ENCODE measurements at regions not wholly inside any gene's neighbourhood (a gene's known extent, or its start where the extent isn't known, plus 50 kb on each side); places are given as distances from the start of the nearest gene placed in this dataset.

- Histone ChIP-seq H2BK120ac (replicated peaks; ENCODE audit: low read depth, low read length) (no peak overlapping the region), H3K9me3 (ENCODE audit: insufficient read depth in 2 of 2, low read depth in 1 of 2, low read length in 1 of 2) (no peaks in the 10 kb centered on the region), H2BK12ac (ENCODE audit: low read depth, low read length) (no peak overlapping the region), H3K23me2 (ENCODE audit: low read depth, low read length) (no peaks in the 10 kb centered on the region), H3K4ac (replicated peaks; ENCODE audit: insufficient read length, low read depth, low read length) (no peak overlapping the region), H3K9ac (replicated peaks in 1 of 4; ENCODE audit: extremely low read depth in 1 of 4, low read depth in 3 of 4, low read length in 3 of 4) (no peak overlapping the region), H3K4me1 (replicated peaks in 1 of 4; ENCODE audit: control insufficient read depth in 3 of 4, insufficient read depth in 4 of 4, low read length in 3 of 4) (no peaks in the 10 kb centered on the region), H3K23ac (ENCODE audit: insufficient read length) (no peak overlapping the region), H4K5ac (ENCODE audit: insufficient read length, low read depth, low read length) (no peak overlapping the region), H4K20me1 (replicated peaks in 1 of 2; ENCODE audit: control insufficient read depth in 1 of 2, insufficient read depth in 2 of 2, low read length in 2 of 2) (no peaks in the 10 kb centered on the region), H4K91ac (replicated peaks; ENCODE audit: insufficient read length, low read length) (no peak overlapping the region), H2AFZ (ENCODE audit: low read length) (no peak overlapping the region), H3K14ac (ENCODE audit: insufficient read length) (no peak overlapping the region), H3K56ac (replicated peaks; ENCODE audit: insufficient read length, low read depth, low read length) (no peak overlapping the region), H2AK5ac (ENCODE audit: low read depth, low read length) (no peak overlapping the region), H3K4me3 (ENCODE audit: extremely low read depth in 1 of 4, insufficient read depth in 2 of 4, low read depth in 3 of 4, low read length in 4 of 4) (no peak overlapping the region), H2BK15ac (ENCODE audit: low read length) (no peak overlapping the region), H3K18ac (ENCODE audit: extremely low read depth, low read length) (no peak overlapping the region), H3K79me1 (ENCODE audit: low read depth, low read length) (no peaks in the 10 kb centered on the region), H3K79me2 (ENCODE audit: control insufficient read depth in 1 of 2, insufficient read depth in 2 of 2, low read length in 2 of 2) (no peaks in the 10 kb centered on the region), H2BK20ac (ENCODE audit: low read length) (no peak overlapping the region), H3K4me2 (ENCODE audit: insufficient read depth in 1 of 2, low read depth in 2 of 2, low read length in 2 of 2) (no peak overlapping the region), H2BK5ac (ENCODE audit: low read depth, low read length) (no peak overlapping the region), H3K27me3 (replicated peaks in 1 of 4; ENCODE audit: control insufficient read depth in 3 of 4, extremely low read depth in 1 of 4, insufficient read depth in 3 of 4, low read length in 3 of 4) (no peaks in the 10 kb centered on the region), H4K8ac (ENCODE audit: extremely low read depth, insufficient read depth, low read length) (no peak overlapping the region), H3K36me3 (ENCODE audit: control insufficient read depth in 2 of 4, insufficient read depth in 4 of 4, low read length in 3 of 4) (no peaks in the 10 kb centered on the region), H3K27ac (ENCODE audit: low read depth, low read length) (no peak overlapping the region)
- no peak for FAIRE-seq
- no peak for DNase-seq (ENCODE audit: low read depth in 1 of 2, low spot score in 2 of 2)
- WGBS, 2 experiments (ENCODE audit: extremely low coverage in 1 of 2, insufficient coverage in 1 of 2, insufficient read length in 1 of 2, insufficient replicate concordance in 2 of 2, low coverage in 1 of 2, low lambda C conversion rate in 2 of 2, missing lambda C conversion rate in 1 of 2) = 93% methylated on average over 2 of the region's 2 CpGs; no CpG with 5 or more reads in 1 of the 2 experiments
- CTCF ChIA-PET (ENCODE audit: partially characterized antibody) = interaction anchor here (0.8 kb wide), 1 partner anchor 789 kb away, joined by 3 read pairs; no protein-coding TSS in a partner anchor
- POLR2A ChIA-PET (ENCODE audit: partially characterized antibody) = no interaction called here
- TF ChIP-seq TAF1 (IDR thresholded peaks at IDR 0.05; ENCODE audit: low read depth, low read length) (no peak), CBX5 (IDR thresholded peaks at IDR 0.05; ENCODE audit: low read depth, low read length) (no peak)
Measured at GRCh38 chr12:83474369-83474768, 787.7 kb downstream of the TMTC2 start.

All from H1 (cell line).